ENCODE measurements at regions not wholly inside any gene's neighbourhood (a gene's known extent, or its start where the extent isn't known, plus 50 kb on each side); places are given as distances from the start of the nearest gene placed in this dataset.
A peak's percentile ranks its signal among the peaks of the same experiment; 100 is the strongest.

- no peak overlapping the region for H3K4me3 ChIP-seq (replicated peaks in 1 of 2; ENCODE audit: low read depth in 2 of 2, low read length in 2 of 2)
- DNase-seq (ENCODE audit: low read depth in 2 of 2) = no peak
- no peak for TF ChIP-seq CTCF (IDR thresholded peaks at IDR 0.05; ENCODE audit: low read depth, low read length)
Observed at GRCh38 chr13:105994340-105994739, 541.1 kb downstream of the EFNB2 start.

- DNase-seq (ENCODE audit: low read depth in 2 of 2) = peak; percentile 66 to 72
- no peak for TF ChIP-seq CTCF (IDR thresholded peaks at IDR 0.05; ENCODE audit: low read depth, low read length)
Observed at GRCh38 chr13:105991622-105992277, 543.7 kb downstream of the EFNB2 start.

GRCh38 chr13:105991131-105991530 is 544.3 kb downstream of the EFNB2 start:
- no peak for TF ChIP-seq CTCF (IDR thresholded peaks at IDR 0.05; ENCODE audit: low read depth, low read length)
- H3K4me3 ChIP-seq (replicated peaks in 1 of 2; ENCODE audit: low read depth in 2 of 2, low read length in 2 of 2) = no peak overlapping the region
- no peak for DNase-seq (ENCODE audit: low read depth in 2 of 2)

More at GRCh38 chr13:105991622-105992277, 543.7 kb downstream of the EFNB2 start:
- H3K4me3 ChIP-seq (replicated peaks in 1 of 2; ENCODE audit: low read depth in 2 of 2, low read length in 2 of 2) = no peak overlapping the region

- no peak for TF ChIP-seq CTCF (IDR thresholded peaks at IDR 0.05; ENCODE audit: low read depth, low read length)
- peak in 1 of 2 donors; percentile 39 for DNase-seq (ENCODE audit: low read depth in 2 of 2)
- no peak overlapping the region for H3K4me3 ChIP-seq (replicated peaks in 1 of 2; ENCODE audit: low read depth in 2 of 2, low read length in 2 of 2)
Observed at GRCh38 chr13:105990256-105990958, 545.1 kb downstream of the EFNB2 start.

- no peak for DNase-seq (ENCODE audit: low read depth in 2 of 2)
- no peak overlapping the region for H3K4me3 ChIP-seq (replicated peaks in 1 of 2; ENCODE audit: low read depth in 2 of 2, low read length in 2 of 2)
- TF ChIP-seq CTCF (IDR thresholded peaks at IDR 0.05; ENCODE audit: low read depth, low read length) = no peak
Observed at GRCh38 chr13:105984646-105985045, 550.8 kb downstream of the EFNB2 start.

GRCh38 chr13:105984236-105984635 is 551.2 kb downstream of the EFNB2 start:
- no peak for DNase-seq (ENCODE audit: low read depth in 2 of 2)
- H3K4me3 ChIP-seq (replicated peaks in 1 of 2; ENCODE audit: low read depth in 2 of 2, low read length in 2 of 2) = no peak overlapping the region
- no peak for TF ChIP-seq CTCF (IDR thresholded peaks at IDR 0.05; ENCODE audit: low read depth, low read length)
